Femur (tissue), 1 donor: ENCODE measurements at regions not wholly inside any gene's neighbourhood (a gene's known extent, or its start where the extent isn't known, plus 50 kb on each side); places are given as distances from the start of the nearest gene placed in this dataset.
"Not testable (repeated sequence)": the region's sequence is repeated elsewhere in the genome, so short reads cannot be mapped to it uniquely, and the experiment has no call there.

ENCODE experiments used
- DNase-seq: peaks from one replicate; pipeline ENCODE4 v3.0.0-alpha.2; 2017

DNA sequence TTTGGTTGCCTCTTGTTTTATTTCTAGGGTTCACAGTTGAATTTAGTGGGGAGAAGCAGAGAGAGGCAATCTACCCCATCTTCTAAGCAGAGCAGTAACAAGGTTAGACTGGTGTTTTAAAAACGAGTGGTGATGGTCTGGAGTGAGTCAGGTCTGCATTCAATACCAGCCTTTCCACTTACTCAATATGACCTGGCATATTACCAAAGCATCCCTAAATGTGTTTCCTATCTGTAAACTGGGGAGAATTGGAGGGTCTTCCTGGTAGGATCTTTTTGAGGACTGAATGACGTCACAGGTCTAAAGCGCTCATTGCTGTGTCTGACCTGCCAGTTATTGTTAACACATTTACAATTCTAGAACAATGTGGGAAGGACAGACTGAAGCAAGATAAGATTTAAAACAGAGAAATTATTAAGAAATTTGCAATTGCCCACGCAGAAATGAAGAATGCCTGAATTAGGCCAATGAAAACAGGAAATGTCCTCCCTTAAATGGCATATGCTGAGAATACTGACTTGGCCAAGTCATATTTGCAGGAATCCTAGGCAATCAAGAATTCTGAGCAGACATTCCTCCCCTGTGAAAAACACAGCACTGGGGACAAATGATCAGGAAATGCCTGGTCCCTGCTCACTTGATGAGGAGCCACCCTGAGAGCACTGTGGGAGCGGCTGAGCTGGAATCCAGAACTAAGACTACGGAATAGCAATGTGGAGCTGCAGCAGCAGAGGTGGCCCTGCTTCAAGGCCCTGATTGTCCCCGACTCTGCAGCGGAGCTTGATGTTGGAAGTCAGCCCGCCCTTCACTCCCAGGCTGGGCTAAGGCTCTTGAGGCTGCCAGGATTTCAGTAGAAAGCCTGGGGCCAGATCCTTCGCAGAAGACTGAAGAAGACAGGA is 184.5 kb upstream of the CXCL12 start:
- no peak for DNase-seq

GRCh38 chr10:44571701-44572100 is 186.8 kb upstream of the CXCL12 start:
- no peak for DNase-seq

GRCh38 chr10:44572146-44572545 is 187.2 kb upstream of the CXCL12 start:
- DNase-seq: no peak

- no peak for DNase-seq
These were observed 188.9 kb upstream of the CXCL12 start for GRCh38 chr10:44573821-44574220.

DNA sequence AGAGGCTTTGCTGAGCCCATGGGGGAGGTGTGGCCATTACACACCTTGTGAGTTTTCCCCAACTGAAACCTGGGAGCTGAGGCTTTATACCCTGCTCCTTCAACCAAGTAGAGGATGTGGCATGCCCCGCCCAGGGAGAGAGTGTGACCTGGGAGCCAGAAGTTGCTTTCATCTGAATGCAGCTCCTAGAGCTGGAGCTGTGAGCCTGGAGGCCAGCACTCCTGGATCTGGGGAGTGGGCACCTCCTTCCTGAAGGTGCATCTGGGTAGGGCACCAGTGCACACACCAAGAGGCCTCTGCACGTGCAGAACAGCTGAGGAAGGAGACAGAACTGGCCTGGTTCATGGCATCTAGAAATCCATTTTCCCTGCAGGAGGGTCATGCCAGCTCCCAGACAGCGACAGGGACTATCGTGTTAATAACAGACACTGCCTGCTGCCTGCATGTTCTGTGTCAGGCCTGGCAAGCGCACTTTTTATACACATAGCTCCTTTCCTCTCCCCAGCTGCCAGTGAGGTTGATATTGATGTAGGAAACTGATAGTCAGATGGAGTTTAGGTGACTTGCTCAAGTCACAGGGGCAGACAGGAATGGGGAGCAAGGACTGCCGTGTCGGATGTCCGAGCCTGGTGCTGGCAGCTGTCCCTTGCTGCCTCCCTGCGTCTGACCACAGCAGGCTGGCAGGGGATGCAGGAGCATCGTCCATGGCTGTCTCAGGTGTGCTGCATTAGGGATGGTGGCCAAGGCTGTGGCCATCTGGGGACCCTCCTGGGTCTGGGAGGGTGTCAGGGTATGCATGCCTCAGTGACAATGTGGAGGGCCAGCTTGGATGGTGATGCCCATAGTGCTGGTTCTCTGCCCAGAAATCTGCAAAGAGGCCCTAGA is 189.9 kb upstream of the CXCL12 start:
- DNase-seq: no peak

- no peak for DNase-seq
These were observed 190.9 kb upstream of the CXCL12 start for GRCh38 chr10:44575601-44576380.

GRCh38 chr10:44576702-44577191 is 191.8 kb upstream of the CXCL12 start:
- DNase-seq: peak; percentile 52

DNA sequence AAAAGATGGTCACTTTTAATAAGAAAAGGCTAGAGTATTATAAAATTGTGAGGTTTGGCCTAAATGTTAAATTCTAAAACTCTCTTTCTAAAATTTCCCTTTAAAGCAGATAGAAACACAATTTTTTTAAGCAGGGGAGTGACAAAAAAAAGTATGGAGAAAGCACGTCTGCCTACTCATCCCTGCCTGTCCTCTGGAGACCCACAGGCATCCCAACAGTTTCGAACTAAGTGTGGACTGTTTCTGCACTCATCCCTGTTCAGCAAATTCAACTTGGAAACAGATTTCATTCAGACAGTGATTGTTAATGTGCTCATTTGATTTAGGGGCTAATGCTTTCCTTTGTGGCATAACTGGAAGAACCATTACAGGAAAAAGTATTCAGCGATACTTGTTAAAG is 192.6 kb upstream of the CXCL12 start:
- DNase-seq: no peak

- no peak for DNase-seq
These were observed 193.4 kb upstream of the CXCL12 start for GRCh38 chr10:44578271-44578670.

DNA sequence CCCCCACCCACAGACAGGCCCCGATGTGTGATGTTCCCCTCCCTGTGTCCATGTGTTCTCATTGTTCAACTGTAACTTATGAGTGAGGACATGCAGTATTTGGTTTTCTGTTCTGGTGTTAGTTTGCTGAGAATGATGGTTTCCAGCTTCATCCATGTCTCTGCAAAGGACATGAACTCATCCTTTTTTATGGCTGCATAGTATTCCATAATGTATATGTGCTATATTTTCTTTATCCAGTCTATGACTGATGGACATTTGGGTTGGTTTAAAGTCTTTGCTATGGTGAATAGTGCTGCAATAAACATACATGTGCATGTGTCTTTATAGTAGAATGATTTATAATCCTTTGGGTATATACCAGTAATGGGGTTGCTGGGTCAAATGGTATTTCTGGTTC is 194.1 kb upstream of the CXCL12 start:
- not testable (repeated sequence) for DNase-seq

DNA sequence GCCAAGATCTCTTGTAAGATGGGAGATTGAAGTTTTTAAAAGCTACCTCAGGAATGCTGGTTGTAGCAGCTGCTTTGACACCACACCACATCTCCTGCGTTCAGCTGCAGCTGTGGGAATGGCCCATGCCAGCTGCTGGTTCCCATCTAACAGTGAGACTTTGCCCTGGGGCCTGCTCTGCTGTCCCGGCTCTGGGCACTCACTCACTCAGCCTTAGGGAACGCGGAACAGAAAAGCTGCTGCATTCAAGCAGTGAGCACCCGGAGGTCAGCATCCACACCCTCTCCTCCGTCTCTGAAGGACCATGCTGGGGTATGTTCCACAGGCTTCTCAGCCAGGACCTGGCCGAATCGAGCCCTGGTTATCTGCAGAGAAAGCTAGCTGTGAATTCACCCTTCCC is 197.1 kb upstream of the CXCL12 start:
- peak; percentile 46 for DNase-seq

DNA sequence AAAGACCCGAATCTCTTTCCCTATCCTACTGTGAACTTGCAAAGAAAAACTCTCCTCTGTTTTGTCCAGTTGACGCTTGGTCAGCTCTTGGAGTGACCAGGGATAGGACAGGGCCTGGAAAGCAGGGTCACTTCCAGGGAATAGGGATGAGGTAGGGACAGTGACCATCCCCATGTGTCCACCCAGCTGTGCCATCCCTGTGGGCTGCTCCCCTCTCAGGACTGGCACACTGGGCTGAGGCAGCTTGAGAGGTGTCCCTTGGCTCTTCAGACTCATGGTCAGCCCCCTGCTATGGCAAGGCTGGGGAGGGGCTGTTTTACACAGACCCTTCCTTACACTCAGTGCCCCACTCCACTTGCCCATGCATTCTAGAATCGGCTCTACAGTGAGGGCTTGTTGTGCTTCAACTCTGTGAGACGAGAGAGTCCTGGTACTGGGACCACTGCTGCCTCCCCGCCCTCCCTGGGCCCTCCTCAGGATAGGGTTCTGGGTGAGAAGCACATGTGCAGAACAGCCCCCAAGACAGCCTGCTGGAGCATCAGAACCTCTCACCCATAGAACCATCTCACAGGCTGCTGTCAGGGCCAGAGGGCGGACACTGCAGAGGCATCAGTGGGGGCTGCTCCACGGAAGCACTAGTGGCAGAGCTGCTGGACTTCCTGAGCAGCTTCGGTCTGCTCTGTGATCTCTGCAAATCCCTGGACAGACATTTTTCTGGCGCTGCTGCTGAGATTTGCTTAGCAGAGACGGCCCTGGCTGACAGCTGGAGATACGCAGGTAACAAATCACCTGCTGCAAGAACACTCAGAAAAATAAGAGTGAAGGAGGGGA is 202.8 kb upstream of the CXCL12 start:
- no peak for DNase-seq

DNA sequence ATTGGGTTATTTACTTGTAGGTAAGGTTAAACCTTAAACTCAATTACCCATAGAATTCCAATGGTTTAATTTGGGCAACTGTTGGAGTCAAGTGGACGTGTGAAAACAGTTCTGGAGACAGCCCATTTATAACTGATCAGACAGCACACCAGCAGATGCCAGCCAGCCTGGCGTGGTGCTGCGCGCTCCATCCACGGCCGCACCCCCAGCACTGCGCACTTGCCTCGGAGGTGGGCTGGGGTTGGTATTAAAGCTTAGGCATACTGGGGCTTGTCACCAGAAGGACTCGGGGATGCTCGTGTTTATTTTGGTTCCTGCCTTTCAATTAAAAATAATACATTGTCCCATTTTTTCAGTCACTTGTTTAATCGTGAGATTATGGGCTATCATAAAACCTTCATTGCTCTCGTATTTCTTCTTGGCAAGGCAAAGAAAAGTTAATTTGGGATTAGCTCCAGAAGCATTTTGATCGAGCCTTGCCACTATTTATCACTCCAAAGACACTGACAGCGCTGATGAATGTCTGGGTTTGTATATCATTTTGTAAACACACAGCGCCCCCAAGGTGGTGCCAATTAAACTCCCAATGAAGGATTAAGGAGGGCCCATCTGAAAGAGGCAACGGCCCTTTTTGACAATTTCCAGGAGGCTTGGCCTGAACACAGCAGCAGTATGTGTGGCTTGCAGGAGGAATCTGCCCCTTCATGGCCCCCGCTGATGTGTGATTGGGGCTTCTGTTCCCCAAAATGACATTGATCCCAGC is 204.5 kb upstream of the CXCL12 start:
- DNase-seq: no peak

DNA sequence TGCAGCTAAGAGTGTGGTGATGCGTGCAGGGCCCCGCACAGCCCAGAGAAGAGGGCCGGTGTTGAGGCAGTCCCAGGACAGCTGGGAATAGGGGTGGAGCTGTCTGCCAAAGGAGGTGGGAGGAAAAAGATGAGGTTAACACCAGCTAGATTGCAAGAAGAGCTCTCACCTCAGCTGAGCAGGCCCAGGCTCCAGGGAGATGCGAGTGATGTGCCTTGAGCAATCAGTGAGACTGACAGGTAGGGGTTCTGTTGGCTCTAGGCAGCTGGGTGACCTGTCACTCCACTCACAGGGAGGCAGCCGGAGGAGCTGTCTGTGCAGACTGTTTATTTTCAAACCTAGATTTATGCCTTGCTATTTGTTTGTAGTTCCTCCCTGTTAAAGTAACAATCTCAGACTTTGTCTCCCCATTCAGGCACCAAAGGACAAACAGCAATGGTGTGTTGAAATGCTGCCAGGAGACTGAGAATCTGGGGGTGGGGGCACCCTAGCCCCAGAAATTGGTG is 205.1 kb upstream of the CXCL12 start:
- no peak for DNase-seq

DNA sequence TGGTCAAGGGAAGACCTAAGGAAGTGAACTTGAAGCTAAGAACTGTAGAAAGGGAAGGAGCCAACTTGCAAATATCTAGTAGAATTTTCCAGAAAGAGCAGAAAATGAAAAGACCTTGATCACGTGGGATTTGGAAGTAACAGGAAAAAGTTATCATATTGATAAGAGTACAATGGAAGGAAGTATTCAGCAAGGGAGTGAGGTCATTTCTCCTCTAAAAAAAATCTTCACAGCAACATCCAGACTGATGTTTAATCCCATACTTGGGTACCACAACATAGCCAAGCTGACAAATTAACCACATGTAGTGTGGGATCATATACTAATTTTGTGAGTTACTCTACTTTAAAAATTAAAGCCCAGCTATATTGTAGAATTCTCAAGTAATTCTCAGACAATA is 207.0 kb upstream of the CXCL12 start:
- DNase-seq: no peak

DNA sequence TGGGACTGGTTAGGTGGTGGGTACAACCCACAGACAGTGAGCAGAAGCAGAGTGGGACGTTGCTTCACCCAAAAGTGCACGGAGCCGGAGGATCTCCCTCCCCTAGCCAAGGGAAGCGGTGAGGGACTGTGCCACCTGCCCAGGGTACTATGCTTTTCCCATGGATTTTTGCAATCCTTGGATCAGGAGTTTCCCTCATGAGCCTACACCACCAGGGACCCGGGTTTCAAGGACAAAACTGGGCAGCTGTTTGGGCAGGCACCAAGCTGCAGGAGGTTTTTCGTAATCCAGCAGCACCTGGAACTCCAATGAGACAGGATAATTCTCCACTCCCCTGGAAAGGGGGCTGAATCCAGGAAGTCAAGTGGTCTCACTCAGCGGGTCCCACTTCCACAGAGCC is 209.1 kb upstream of the CXCL12 start:
- DNase-seq: no peak

- DNase-seq: no peak
These were observed 222.2 kb upstream of the CXCL12 start for GRCh38 chr10:44607116-44607515.

- DNase-seq: no peak
These were observed 234.0 kb upstream of the CXCL12 start for GRCh38 chr10:44618910-44619309.

- DNase-seq: no peak
These were observed 234.6 kb upstream of the CXCL12 start for GRCh38 chr10:44619521-44619920.

- no peak for DNase-seq
These were observed 235.1 kb upstream of the CXCL12 start for GRCh38 chr10:44619975-44620374.
